ENCODE measurements at regions not wholly inside any gene's neighbourhood (a gene's known extent, or its start where the extent isn't known, plus 50 kb on each side); places are given as distances from the start of the nearest gene placed in this dataset.

- intact Hi-C loops (cut with DNase I): no loop called here
- no peak overlapping the region for H3K27ac ChIP-seq
- TF ChIP-seq CTCF (IDR thresholded peaks at IDR 0.05): no peak
- 70 to 74% methylated on average over 2 of the region's 2 CpGs for WGBS, 2 donors
- DNase-seq (no peak), ATAC-seq (no peak)
- H3K4me3 ChIP-seq: no peak overlapping the region
- peaks cover 0 to 23% (median 5%) of the 10 kb centered on the region in 7 donors for H3K27me3 ChIP-seq
- no peaks in the 10 kb centered on the region for H3K4me1 ChIP-seq
- H3K36me3 ChIP-seq: no peaks in the 10 kb centered on the region
- no peaks in the 10 kb centered on the region for H3K9me3 ChIP-seq
Measured at GRCh38 chr5:50984640-50985039, 318.2 kb downstream of the PARP8 start.

- H3K27me3 ChIP-seq: peaks cover 0 to 19% (median 4%) of the 10 kb centered on the region in 7 donors
- intact Hi-C loops (cut with DNase I): no loop called here
- WGBS, 2 donors: 84 to 88% methylated on average over 15 of the region's 15 CpGs
- H3K27ac ChIP-seq: no peak overlapping the region
- no peaks in the 10 kb centered on the region for H3K9me3 ChIP-seq
- H3K4me3 ChIP-seq: no peak overlapping the region
- H3K4me1 ChIP-seq: no peaks in the 10 kb centered on the region
- DNase-seq (no peak), ATAC-seq (no peak)
- no peak for TF ChIP-seq CTCF (IDR thresholded peaks at IDR 0.05)
- H3K36me3 ChIP-seq: no peaks in the 10 kb centered on the region
Measured at GRCh38 chr5:50990296-50990924, 324.0 kb downstream of the PARP8 start.

DNA sequence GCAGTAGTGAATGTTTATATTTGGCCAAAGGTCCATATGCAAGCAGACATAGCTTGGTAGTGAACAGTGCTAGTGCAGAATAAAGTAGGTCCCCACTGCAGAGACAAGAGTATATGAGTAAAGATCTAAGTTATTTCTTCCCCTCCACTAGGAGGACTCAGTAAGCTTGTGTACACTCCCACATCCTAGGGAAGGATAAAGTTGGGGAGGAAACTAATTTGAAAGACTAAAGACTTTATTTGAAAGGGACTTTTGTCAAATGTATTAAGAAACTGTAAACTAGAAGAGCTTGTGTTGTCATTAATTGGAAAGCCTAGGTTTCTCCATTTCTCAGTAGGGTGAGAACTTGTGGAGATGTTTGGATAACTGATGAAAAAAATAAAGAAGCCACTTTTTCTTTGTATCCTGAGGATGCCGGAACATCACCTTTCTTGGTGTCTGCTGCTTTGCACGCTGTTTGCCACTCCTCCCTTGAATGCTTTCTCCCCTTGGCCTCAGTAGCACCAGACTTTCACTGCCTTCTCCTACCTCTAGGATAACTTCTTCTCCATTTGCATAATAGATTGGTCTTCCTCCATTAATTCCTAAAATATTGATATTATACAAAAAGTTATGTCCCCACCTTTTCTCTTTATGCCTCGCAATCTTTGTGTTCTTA is 329.0 kb downstream of the PARP8 start:
- TF ChIP-seq CTCF (IDR thresholded peaks at IDR 0.05): no peak
- 73% methylated on average over 3 of the region's 3 CpGs for WGBS, 2 donors
- Histone ChIP-seq H3K9me3 (no peaks in the 10 kb centered on the region), H3K36me3 (no peaks in the 10 kb centered on the region), H3K4me3 (no peak overlapping the region), H3K4me1 (no peaks in the 10 kb centered on the region), H3K27ac (no peak overlapping the region), H3K27me3 (peaks cover 0 to 20% (median 4%) of the 10 kb centered on the region in 7 donors)
- no peak for DNase-seq
- intact Hi-C loops (cut with DNase I): no loop called here
- no peak for ATAC-seq

DNA sequence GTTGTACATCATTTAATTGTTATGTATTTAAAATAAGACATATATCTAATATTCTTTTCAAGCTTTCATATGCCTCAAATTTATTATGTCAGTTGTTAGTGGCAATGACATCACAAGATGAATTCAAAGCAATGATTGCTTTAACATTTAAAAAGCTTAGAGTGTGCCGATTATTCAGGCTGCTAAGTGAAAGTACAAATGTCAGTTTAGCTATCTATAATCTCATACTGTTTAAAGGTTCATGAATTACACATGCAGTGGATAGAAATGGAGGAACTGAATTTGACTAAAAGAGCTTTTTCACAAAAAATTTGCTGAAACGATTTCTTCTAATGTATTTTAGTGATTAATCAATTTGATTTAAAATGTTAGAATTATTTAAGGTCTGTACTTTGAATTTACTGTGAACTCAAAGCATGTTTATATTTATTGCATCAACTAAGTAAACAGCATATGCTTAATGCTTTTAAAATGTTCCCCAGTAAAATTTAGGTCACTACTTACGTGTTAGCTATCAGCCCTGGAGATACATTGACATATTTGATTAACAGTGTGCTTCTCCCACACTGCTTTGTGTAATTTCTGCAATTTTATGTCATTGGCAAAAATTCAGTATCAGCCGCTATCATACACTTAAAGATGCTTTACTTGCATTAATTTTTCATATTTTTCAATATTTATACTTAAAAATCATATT is 334.9 kb downstream of the PARP8 start:
- Histone ChIP-seq H3K36me3 (no peaks in the 10 kb centered on the region), H3K27ac (no peak overlapping the region), H3K4me3 (no peak overlapping the region), H3K27me3 (peaks cover 0 to 11% (median 0%) of the 10 kb centered on the region in 7 donors), H3K9me3 (no peaks in the 10 kb centered on the region), H3K4me1 (no peaks in the 10 kb centered on the region)
- 63 to 65% methylated on average over 4 of the region's 4 CpGs for WGBS, 2 donors
- DNase-seq (no peak), ATAC-seq (no peak)
- no peak for TF ChIP-seq CTCF (IDR thresholded peaks at IDR 0.05)
- intact Hi-C loops (cut with DNase I): no loop called here
